HG03432 (cell line): ENCODE measurements at regions not wholly inside any gene's neighbourhood (a gene's known extent, or its start where the extent isn't known, plus 50 kb on each side); places are given as distances from the start of the nearest gene placed in this dataset.
"Not testable (repeated sequence)": the region's sequence is repeated elsewhere in the genome, so short reads cannot be mapped to it uniquely, and the experiment has no call there.

Source experiments
- ATAC-seq: cut with Tn5 transposase; IDR thresholded peaks from one replicate; pipeline ENCODE4 v1.9.1; 2021; ENCODE audit warnings: mild to moderate bottlenecking, moderate library complexity; ENCODE audit not compliant: unreplicated experiment

DNA sequence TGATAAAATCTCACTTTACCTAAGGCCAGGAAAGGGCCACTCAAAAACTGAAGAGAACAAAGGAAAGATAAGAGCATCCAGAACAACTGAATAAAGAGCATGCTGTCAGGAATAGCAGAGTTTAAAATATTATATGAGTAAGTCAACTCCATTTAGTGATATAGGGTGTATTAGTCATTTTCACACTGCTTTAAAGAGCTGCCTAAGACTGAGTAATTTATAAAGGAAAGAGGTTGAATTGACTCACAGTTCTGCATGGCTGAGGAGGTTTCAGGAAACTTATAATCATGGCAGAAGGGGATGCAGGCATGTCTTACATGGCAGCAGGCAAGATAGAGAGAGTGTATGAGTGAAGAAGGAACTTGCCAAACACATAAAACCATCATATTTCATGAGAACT, 778.0 kb upstream of the NECTIN3 start:
- no peak for ATAC-seq

- no peak for ATAC-seq
Observed at GRCh38 chr3:110296885-110297284, 774.7 kb upstream of the NECTIN3 start.

DNA sequence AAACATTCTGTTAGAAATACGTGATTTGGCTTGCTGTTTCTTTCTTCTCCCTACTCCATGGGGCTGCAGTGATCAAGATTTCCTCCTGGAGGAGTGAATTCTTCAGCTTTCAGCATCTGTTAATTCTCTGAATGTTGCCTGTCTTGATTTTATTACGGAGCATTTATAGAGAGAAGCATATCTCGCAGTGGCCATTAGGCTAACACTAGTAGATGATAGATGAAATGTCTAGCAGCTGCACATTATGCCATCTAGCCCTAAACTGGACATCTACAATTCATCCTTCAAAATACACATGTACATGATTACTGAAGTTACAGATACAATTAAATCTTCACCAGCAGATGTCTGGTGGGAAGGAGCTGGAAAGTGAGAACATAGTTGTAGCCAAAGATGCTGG, 769.8 kb upstream of the NECTIN3 start:
- ATAC-seq = no peak

DNA sequence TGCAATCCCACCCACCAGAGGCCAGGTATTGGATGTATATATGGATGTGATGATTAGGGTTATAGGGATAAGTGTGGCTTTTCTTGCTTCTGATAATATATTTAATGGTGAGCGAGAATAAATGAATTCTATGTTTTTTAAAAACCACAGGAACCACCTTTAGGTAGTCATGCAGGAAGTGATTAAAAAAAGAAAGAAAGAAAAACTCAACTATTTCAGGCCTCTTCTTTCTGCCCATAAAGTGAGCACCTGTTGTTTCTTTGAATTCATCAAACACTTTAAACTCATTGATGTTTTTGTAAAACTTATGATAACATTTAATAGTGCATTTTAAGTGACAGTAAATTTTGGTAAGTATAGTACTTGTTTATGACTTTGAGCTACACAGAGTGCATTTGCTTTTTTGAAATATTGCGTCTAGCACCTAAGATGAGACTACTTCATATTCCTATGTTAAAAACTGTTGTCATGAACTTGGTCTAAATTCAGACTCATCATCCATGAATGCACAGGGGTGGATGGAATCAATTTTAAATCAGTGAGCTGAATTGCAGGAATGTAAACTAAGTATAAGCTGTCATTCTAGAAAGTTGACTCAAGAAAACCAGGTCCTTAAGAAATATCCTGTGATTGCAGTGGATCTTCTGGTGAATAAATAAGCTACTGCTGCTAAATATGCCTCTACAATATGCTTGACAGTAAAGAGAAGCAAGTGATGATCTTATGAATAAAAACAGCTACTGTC, 764.4 kb upstream of the NECTIN3 start:
- no peak for ATAC-seq

DNA sequence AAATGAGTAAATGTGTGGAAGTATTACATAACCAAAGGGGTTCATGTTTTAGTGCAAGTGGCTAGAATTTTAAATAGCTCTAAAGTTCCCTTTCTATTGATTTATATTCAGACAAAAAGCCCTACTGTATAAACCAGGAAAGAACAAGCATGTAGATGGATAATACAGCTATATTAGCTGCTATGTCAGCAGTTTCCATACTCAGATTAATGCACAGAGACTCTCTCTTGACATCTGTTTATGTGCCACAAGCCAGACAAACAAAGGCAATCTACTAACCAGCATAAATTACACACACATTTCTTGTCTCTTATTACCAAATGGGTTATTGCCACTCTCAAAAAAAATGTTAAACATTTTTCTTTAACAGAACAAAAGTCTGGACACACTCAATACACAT, 760.1 kb upstream of the NECTIN3 start:
- ATAC-seq = no peak

- peak; percentile 91 for ATAC-seq
Observed at GRCh38 chr3:110314512-110315114, 757.0 kb upstream of the NECTIN3 start.

DNA sequence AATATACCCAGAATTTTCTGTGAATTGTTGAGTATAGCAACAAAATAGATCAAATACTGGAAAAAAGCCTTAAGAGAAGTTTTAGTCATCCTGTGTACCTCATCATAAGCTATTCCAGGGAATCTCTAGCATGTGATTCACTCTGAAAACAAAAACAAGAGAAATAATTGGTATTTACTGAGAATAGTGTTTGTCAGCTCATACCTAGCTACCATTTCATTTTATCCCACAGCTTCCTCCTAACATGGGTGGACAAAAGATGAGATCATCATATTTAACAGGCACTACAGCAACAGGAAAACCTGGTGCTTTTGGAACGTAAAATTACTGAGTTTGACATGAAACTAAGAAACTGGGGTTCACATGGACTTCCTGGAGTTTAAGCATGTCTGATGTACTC, 753.5 kb upstream of the NECTIN3 start:
- no peak for ATAC-seq

GRCh38 chr3:110323349-110323748, 748.3 kb upstream of the NECTIN3 start:
- ATAC-seq = no peak

DNA sequence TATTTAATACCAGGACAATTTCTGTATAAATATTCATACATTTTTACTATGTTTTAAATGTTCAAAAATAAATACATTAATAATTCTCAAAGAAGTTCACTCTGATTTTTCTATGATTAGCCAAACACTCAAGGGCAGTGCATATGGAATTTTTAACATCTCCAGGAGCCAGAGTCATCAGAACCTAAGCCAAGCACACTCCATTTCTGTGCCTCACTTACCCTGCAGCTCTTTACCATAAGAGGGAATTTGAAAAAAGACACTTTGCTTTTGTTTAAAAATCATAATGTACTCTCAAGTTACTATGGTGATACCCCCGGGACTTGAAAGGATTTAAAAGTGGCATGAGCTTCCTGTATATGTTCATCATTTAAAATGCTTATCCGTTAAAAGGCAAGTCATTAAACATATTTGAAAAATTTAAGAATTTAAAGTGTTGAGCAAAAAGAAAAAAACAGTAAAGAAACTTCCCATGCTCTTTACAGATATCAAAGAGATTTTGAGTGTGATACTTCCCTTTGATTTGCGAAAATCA, 747.4 kb upstream of the NECTIN3 start:
- ATAC-seq = no peak

DNA sequence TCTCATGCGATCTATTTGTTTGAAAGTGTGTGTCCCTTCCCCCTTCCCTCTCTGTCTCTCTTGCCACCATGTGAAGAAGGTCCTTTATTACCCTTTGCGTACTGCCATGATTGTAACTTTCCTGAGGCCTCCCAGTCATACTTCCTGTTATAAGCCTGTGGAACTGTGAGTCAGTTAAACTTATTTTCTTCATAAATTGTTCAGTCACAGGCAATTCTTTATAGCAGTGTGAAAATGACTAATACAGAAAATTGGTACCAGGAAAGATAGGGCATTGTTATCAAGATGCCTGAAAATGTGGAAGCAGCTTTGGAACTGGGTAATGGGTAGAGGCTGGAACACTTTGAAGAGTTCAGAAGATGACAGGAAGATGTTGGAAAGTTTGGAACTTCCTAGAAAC, 743.7 kb upstream of the NECTIN3 start:
- no peak for ATAC-seq

DNA sequence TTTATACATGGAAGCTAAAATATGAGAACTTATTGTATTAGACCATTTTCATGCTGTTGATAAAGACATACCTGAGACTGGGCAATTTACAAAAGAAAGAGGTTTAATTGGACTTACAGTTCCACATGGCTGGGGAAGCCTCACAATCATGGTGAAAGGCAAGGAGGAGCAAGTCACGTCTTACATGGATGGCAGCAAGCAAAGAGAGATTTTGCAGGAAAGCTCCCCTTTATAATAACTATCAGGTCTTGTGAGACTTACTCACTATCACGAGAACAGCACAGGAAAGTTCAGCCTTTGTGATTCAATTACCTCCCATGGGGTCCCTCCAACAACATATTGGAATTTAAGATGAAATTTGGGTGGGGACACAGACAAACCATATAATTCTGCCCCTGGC, 740.1 kb upstream of the NECTIN3 start:
- not testable (repeated sequence) for ATAC-seq

DNA sequence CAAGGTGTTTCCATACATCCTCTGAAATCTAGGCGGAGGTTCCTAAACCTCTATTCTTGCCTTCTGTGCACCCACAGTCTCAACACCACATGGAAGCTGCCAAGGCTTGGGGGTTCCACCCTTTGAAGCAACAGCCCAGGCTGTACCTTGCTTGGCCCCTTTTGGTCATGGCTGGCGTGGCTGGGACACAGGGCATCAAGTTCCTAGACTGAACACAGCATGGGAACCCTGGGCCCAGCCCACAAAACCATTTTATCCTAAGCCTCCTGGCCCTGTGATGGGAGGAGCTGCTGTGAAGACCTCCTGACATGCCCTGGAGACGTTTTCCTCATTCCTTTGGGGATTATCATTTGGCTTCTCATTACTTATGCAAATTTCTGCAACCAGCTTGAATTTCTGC, 739.0 kb upstream of the NECTIN3 start:
- no peak for ATAC-seq

DNA sequence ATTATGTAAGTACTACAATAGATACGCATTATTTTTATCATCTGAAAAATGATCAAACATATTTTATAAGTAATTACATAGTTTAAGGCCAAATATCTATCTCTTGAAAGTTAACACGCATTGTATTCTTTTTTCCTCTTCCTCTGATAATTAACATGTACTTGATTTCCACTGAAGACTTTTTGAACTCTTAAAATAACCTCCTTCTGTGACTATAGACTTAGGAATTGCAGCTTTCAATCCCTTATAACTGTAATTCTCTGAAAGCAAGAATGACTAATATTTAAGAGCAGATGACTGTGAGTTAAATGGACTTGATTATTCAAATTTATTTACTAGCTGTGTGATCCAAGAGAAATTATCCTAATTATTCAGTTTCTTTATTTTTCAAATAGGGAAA, 730.6 kb upstream of the NECTIN3 start:
- no peak for ATAC-seq

DNA sequence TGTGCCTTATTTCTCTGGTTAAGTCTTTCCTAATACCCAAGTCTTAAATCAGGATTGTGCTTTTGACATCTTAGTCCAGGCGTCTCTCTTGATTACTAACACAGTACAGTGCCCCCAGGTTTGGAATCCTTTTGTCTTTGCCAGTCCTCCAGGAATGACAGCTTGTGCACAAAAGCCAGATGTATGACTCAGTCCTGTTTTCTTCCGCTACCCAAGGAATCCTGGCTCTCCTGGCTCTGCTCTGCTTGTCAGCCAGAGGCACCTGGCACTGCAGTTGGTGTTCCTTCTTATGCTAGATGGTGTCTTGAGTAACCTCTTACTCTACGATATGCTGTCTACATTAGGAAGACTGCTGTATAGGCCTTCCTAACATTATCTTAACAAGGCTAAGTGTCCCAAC, 728.2 kb upstream of the NECTIN3 start:
- ATAC-seq = no peak

DNA sequence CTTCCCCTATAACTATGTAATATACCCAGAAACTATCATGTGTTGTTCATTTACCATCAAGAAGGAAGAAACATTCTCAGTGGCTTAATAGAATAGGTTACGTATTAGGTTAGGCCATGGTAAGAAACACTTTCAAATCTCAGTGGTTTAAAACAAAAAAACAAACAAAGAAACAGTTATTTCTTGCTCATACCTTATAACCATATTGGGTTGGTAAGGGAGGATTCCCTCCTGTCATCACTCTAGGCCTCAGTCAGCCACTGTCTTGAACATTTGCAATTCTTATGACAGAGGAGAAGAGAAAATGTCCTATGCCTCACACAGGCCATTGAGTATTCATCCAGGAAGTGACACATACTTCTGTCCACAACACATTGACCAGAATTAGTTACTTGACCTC, 727.7 kb upstream of the NECTIN3 start:
- ATAC-seq = peak; percentile 90

DNA sequence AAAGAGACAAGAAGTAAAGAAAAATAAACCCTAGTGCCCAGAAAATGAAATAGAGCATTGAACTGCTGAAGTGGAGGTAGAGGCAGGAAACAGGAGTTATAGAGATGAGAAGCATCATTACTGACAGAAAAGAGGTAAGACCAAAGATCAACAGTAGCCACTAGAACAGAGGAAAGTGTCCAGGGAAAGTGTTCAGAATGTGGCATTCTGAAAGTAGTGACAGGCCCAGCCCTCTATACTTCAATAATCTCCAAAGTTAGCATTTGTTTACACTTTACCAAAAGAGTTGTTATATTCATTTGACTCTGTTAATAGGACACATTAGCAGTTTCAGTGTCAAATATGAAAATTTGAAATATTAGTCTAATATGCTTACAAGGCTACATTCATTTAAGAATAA, 727.1 kb upstream of the NECTIN3 start:
- peak; percentile 2 for ATAC-seq

DNA sequence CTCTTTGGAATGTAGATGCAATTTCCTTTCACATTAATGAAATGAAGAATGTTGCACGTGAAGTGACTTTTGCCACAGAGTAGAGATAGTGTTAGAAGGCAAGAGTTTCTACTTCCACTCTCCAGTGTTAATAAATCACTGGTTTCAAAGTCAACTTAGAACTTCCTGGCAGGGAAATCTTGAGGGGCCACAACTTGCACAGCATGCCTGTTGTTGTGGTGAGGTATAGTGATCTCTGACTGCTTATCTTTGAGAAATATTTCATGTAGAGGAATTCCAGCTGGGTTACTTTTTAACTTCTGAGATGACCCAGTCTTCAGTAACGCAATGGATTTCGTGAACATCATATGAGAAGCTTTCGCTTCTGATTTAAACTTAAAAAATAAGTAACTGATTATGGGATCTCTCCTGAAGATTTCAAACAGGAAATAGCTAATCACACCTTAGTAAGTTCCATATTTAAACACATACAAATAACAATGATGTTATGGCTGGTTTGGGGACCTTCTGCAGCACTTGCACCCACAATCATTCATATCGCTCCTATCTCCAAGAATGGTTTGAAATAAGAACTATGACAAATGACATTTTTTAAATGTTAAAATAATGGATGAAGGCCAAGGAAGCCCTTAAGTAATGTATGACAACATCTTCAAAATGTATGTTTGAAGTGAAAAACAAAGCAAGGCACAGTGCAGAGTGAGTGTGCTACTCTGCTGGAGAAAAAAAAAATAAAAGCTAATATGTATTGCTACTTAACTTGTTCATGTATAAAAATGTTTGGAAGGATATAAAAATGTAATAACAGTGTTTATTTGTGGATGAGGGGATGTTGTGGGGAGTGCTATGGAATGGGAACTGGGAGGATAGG, 726.5 kb upstream of the NECTIN3 start:
- peak; percentile 47 for ATAC-seq

DNA sequence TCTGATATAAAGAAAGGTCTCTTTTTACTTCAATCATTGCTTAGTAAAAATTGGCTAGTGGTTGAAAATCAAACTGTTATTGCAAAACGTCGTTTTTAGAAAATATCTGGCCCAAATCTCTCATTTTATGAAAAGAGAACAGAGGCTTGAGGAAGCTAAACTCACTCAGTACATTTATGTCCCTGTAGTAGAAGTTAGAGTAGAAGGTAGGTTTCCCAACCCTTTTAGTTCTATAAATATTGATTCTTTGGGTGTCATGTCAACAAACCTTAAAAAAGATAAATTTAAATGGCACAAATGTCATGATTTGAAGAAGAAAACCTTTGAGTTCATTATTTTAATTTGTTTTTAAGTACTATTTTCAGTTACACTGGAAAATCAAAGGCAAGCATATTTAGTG, 722.3 kb upstream of the NECTIN3 start:
- no peak for ATAC-seq

DNA sequence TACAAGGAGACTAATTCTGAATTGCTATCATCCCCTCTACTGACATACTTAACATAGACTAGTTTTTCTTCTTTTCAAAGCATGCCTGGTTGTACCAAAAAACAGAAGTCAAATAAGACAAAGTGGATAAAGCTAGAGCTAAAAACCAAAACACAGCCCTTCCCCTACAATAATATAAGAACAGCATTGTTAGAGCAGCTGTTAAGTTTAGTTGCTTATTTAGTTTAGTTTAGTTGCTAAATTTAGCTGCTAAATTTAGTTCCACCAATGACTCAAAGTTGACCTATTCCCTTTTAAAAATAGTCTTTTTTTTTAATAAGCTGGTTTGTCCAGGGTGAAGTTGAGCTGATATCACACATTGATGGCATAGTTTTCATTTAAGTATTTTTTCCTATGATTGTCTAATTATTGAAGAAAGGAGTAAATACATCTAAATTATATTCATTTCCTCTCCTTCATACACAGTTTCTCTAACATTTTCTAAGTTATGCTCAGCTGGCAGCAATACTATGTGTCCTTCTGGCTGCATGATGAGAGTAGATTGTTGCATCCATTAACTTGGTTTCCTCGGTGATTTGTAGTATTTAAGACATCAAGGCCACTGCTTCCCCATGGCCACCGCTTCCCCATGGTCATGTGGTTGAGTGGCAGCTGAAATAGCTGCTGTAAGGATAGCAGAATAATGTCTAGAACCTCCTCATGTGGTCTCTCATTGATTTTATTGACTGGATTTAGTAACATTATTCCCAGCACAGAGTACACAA, 718.6 kb upstream of the NECTIN3 start:
- no peak for ATAC-seq

DNA sequence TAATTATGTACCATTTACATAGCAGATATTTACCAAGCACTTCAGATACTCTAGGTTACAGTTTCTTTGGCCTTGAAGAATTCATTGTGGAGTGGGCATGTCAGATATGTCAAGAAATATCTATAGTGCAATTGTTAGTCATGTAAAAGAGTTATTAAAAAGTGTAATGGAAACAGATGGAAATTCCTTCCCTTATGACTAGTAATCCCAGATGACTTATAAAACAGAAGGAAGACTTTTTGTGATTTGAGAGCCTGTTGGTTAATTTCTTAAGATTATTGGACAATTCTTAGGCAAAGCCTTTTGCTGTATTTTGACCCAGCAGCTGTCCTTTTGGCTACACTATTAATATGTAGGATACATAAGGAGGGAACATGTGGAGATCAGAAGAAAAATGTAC, 708.9 kb upstream of the NECTIN3 start:
- no peak for ATAC-seq

DNA sequence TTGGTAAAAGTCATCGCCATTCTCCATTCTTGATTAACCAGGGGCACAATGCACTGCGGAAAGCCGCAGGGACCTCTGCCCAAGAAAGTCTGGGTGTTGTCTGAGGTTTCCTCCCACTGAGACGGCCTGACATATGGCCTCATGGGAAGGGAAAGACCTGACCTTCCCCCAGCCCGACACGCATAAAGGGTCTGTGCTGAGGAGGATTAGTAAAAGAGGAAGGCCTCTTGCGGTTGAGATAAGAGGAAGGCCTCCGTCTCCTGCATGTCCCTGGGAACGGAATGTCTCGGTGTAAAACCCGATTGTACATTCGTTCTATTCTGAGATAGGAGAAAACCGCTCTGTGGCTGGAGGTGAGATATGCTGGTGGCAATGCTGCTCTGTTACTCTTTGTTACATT, 704.3 kb upstream of the NECTIN3 start:
- not testable (repeated sequence) for ATAC-seq
